GM12892 (cell line): ENCODE measurements at regions not wholly inside any gene's neighbourhood (a gene's known extent, or its start where the extent isn't known, plus 50 kb on each side); places are given as distances from the start of the nearest gene placed in this dataset.

Experiments used
- POLR2A ChIP-seq: IDR thresholded peaks from 2 replicates; pipeline ENCODE4 v1.6.1; 2011; ENCODE audit warnings: low read depth, low read length, control low read depth
- POLR2AphosphoS5 ChIP-seq: IDR thresholded peaks from 2 replicates; pipeline ENCODE4 v1.6.1; 2011; ENCODE audit warnings: low read depth, low read length, control low read depth
- TAF1 ChIP-seq: IDR thresholded peaks from 2 replicates; pipeline ENCODE4 v1.6.1; 2011; ENCODE audit warnings: low read depth, mild to moderate bottlenecking, control low read depth, low read length, borderline replicate concordance

DNA sequence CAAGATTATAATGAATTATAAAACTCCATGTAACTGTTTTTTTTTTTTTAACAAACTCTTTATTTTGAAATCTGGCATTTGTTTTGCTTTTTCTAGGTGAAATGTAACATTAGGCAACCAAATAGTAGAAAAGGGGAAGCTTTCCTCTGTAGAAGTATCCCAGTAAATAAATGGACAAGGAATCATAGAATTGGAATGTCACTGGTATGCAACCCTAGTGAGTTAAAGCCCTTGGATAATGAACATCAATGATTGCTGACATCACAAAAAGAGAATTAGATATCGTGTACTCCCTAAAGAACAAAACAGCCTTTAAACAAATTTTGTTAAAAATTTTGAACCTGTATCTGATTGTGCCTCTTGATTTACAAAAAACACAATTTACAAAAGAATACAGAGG is 93.9 kb upstream of the OGFRL1 start:
- TF ChIP-seq POLR2A (no peak), POLR2AphosphoS5 (no peak), TAF1 (no peak)
